Neural progenitor cell (in vitro differentiated cells): ENCODE measurements at regions not wholly inside any gene's neighbourhood (a gene's known extent, or its start where the extent isn't known, plus 50 kb on each side); places are given as distances from the start of the nearest gene placed in this dataset.

Source experiments
- DNase-seq: peaks from one replicate; pipeline ENCODE4 v3.0.0-alpha.2; 2016; ENCODE audit warnings: low spot score
- H2AFZ ChIP-seq: fragments of 200-600 bp; sonication (generic); replicated peaks from 2 replicates; pipeline ENCODE4 v1.6.1; 2016; ENCODE audit warnings: antibody characterized with exemption
- H3F3A ChIP-seq: fragments of 200-600 bp; sonication (generic); 2 replicates; pipeline ENCODE4 v1.6.1; 2016; ENCODE audit warnings: antibody characterized with exemption, low read depth
- H3K27ac ChIP-seq: fragments of 200-600 bp; sonication (generic); 2 replicates; pipeline ENCODE4 v1.5.1; 2016; ENCODE audit warnings: mild to moderate bottlenecking
- H3K27me3 ChIP-seq: fragments of 200-600 bp; sonication (generic); 2 replicates; pipeline ENCODE4 v1.6.1; 2016; ENCODE audit warnings: mild to moderate bottlenecking, moderate library complexity
- H3K36me3 ChIP-seq: fragments of 200-600 bp; sonication (generic); 2 replicates; pipeline ENCODE4 v1.5.1; 2016
- H3K4me1 ChIP-seq: fragments of 200-600 bp; sonication (generic); 2 replicates; pipeline ENCODE4 v1.6.1; 2016; ENCODE audit warnings: mixed run types
- H3K4me2 ChIP-seq: fragments of 200-600 bp; sonication (generic); 2 replicates; pipeline ENCODE4 v1.6.1; 2016
- H3K4me3 ChIP-seq: fragments of 200-600 bp; sonication (generic); 2 replicates; pipeline ENCODE4 v1.5.1; 2016
- H3K79me2 ChIP-seq: fragments of 200-600 bp; sonication (generic); 2 replicates; pipeline ENCODE4 v1.6.1; 2016; ENCODE audit warnings: low read depth
- H3K9ac ChIP-seq: fragments of 200-600 bp; sonication (generic); 2 replicates; pipeline ENCODE4 v1.6.1; 2016
- H3K9me3 ChIP-seq: fragments of 200-600 bp; sonication (generic); 2 replicates; pipeline ENCODE4 v1.5.1; 2016; ENCODE audit warnings: low read depth
- H4K20me1 ChIP-seq: fragments of 200-600 bp; sonication (generic); 2 replicates; pipeline ENCODE4 v1.6.1; 2016; ENCODE audit warnings: low read depth
- H3K27ac Mint-ChIP-seq: 3 replicates; pipeline ENCODE4 v1.8.0; 2021; ENCODE audit warnings: mixed read lengths
- H3K27me3 Mint-ChIP-seq: 2 replicates; pipeline ENCODE4 v1.8.0; 2022; ENCODE audit warnings: low read depth, mild to moderate bottlenecking, inconsistent platforms, moderate library complexity, mixed read lengths; ENCODE audit not compliant: insufficient read depth
- H3K36me3 Mint-ChIP-seq: 3 replicates; pipeline ENCODE4 v1.8.0; 2021; ENCODE audit warnings: mixed read lengths
- H3K4me1 Mint-ChIP-seq: 3 replicates; pipeline ENCODE4 v1.8.0; 2021; ENCODE audit warnings: mixed read lengths
- H3K4me3 Mint-ChIP-seq: 3 replicates; pipeline ENCODE4 v1.8.0; 2021; ENCODE audit warnings: mild to moderate bottlenecking, moderate library complexity, mixed read lengths
- H3K9me3 Mint-ChIP-seq: 3 replicates; pipeline ENCODE4 v1.8.0; 2020; ENCODE audit warnings: mixed read lengths
- CTCF ChIP-seq: fragments of 200-600 bp; sonication (generic); IDR thresholded peaks from 2 replicates; pipeline ENCODE4 v1.5.1; 2017; ENCODE audit warnings: antibody characterized with exemption, mild to moderate bottlenecking
- EZH2 ChIP-seq: fragments of 200-600 bp; sonication (generic); IDR thresholded peaks from 2 replicates; pipeline ENCODE4 v1.6.1; 2017; ENCODE audit warnings: antibody characterized with exemption, mild to moderate bottlenecking, moderate library complexity
- EZH2phosphoT487 ChIP-seq: fragments of 200-600 bp; sonication (generic); IDR thresholded peaks from 2 replicates; pipeline ENCODE4 v1.6.1; 2017; ENCODE audit warnings: antibody characterized with exemption

DNA sequence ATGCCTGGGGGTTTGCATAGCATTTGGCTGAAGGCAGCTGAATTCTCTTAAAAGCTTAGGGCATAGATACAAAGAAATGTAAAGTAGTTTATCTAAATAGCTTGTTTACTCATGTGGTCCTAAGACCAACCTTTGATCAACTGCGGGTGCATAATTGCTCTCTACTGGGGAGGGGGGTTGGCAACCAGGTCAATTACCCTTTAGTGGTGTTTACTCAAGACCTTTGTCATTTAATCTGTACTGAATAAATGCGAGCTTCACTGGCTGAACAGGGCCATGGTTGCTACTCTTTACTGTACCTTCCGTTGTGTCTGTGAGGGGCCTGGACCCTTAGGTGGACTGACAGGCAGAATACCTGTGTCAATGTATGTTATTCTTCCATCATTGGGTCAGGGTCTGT lies 102.7 kb upstream of the FAM9C start:
- no peak for DNase-seq
- no peak overlapping the region for H3K4me3 Mint-ChIP-seq
- no peak overlapping the region for H3K27ac Mint-ChIP-seq
- H3K4me1 Mint-ChIP-seq: no peaks in the 10 kb centered on the region
- peaks cover 3% of the 10 kb centered on the region for H3K27me3 Mint-ChIP-seq
- H3K9me3 Mint-ChIP-seq: peaks cover 20% of the 10 kb centered on the region
- H3K79me2 ChIP-seq: no peaks in the 10 kb centered on the region
- H3K27me3 ChIP-seq: no peaks in the 10 kb centered on the region
- H2AFZ ChIP-seq: no peak overlapping the region
- no peaks in the 10 kb centered on the region for H3F3A ChIP-seq
- H4K20me1 ChIP-seq: no peaks in the 10 kb centered on the region
- no peak overlapping the region for H3K9ac ChIP-seq
- no peaks in the 10 kb centered on the region for H3K9me3 ChIP-seq
- no peaks in the 10 kb centered on the region for H3K36me3 Mint-ChIP-seq
- H3K4me1 ChIP-seq: no peaks in the 10 kb centered on the region
- H3K27ac ChIP-seq: no peak overlapping the region
- no peak overlapping the region for H3K4me3 ChIP-seq
- TF ChIP-seq CTCF (no peak), EZH2 (no peak), EZH2phosphoT487 (no peak)
- H3K36me3 ChIP-seq: no peaks in the 10 kb centered on the region
- H3K4me2 ChIP-seq: no peak overlapping the region

- Histone ChIP-seq H2AFZ (no peak overlapping the region), H3K4me3 (no peak overlapping the region), H4K20me1 (no peaks in the 10 kb centered on the region), H3K27ac (no peak overlapping the region), H3K27me3 (no peaks in the 10 kb centered on the region), H3K79me2 (no peaks in the 10 kb centered on the region), H3K4me2 (no peak overlapping the region), H3F3A (no peaks in the 10 kb centered on the region), H3K9me3 (no peaks in the 10 kb centered on the region), H3K9ac (no peak overlapping the region), H3K36me3 (no peaks in the 10 kb centered on the region), H3K4me1 (no peaks in the 10 kb centered on the region)
- Mint-ChIP-seq H3K36me3 (no peaks in the 10 kb centered on the region), H3K9me3 (peaks cover 19% of the 10 kb centered on the region), H3K4me1 (no peaks in the 10 kb centered on the region), H3K27me3 (no peaks in the 10 kb centered on the region), H3K4me3 (no peak overlapping the region), H3K27ac (no peak overlapping the region)
- no peak for DNase-seq
- TF ChIP-seq EZH2 (no peak), CTCF (no peak), EZH2phosphoT487 (no peak)
These were observed 100.7 kb upstream of the FAM9C start for GRCh38 chrX:13144927-13145655.

DNA sequence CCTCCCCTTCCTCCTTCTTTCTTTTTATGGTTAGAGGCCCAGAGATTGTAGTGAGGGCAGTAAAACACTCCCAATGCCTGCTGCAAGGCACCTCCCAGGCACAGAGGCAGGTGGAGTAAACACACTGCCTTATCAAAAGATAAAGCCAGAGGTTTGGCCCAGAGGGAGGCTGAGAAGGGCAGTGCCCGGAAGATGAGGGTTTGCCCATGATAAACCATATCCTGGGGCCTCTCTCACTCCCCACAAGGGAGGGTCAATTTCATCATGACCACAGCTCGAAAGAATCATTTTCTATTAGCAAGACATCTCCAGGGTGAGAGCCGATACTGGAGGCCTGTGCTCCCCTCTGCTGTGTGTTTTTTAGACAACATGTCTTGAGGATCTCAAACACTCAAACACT lies 98.5 kb upstream of the FAM9C start:
- Histone ChIP-seq H3K4me2 (no peak overlapping the region), H2AFZ (peak overlapping the region; percentile 83), H3K9me3 (no peaks in the 10 kb centered on the region), H3K27ac (no peak overlapping the region), H3K4me3 (no peak overlapping the region), H3K4me1 (no peaks in the 10 kb centered on the region), H3K9ac (no peak overlapping the region), H3K36me3 (no peaks in the 10 kb centered on the region), H3K79me2 (no peaks in the 10 kb centered on the region), H3K27me3 (no peaks in the 10 kb centered on the region), H3F3A (no peaks in the 10 kb centered on the region), H4K20me1 (no peaks in the 10 kb centered on the region)
- H3K9me3 Mint-ChIP-seq: peaks cover 26% of the 10 kb centered on the region
- no peak for TF ChIP-seq EZH2phosphoT487
- TF ChIP-seq CTCF: no peak
- no peak for TF ChIP-seq EZH2
- no peaks in the 10 kb centered on the region for H3K27me3 Mint-ChIP-seq
- no peak overlapping the region for H3K4me3 Mint-ChIP-seq
- no peak overlapping the region for H3K27ac Mint-ChIP-seq
- DNase-seq: no peak
- no peaks in the 10 kb centered on the region for H3K4me1 Mint-ChIP-seq
- no peaks in the 10 kb centered on the region for H3K36me3 Mint-ChIP-seq
